GM12864 (cell line): ENCODE measurements at regions not wholly inside any gene's neighbourhood (a gene's known extent, or its start where the extent isn't known, plus 50 kb on each side); places are given as distances from the start of the nearest gene placed in this dataset.

Experiments used
- DNase-seq: peaks from one replicate; pipeline ENCODE4 v3.0.0-alpha.2; 2011; ENCODE audit warnings: low read depth
- H3K4me3 ChIP-seq: 2 replicates; pipeline ENCODE4 v1.5.1; 2011; ENCODE audit warnings: mild to moderate bottlenecking, low read depth, low read length, control low read depth
- CTCF ChIP-seq: IDR thresholded peaks from 2 replicates; pipeline ENCODE4 v1.5.1; 2011; ENCODE audit warnings: low read depth, mild to moderate bottlenecking, moderate library complexity, low read length, control low read depth, inconsistent platforms; ENCODE audit errors: missing control alignments

GRCh38 chr13:73535341-73535740 lies 476.5 kb downstream of the KLF5 start:
- no peak for TF ChIP-seq CTCF
- H3K4me3 ChIP-seq, result no peak overlapping the region
- DNase-seq, result no peak

GRCh38 chr13:73532987-73533510 lies 474.2 kb downstream of the KLF5 start:
- no peak overlapping the region for H3K4me3 ChIP-seq
- no peak for DNase-seq
- TF ChIP-seq CTCF, result no peak

GRCh38 chr13:73532582-73532981 lies 473.8 kb downstream of the KLF5 start:
- DNase-seq, result no peak
- TF ChIP-seq CTCF, result no peak
- no peak overlapping the region for H3K4me3 ChIP-seq

GRCh38 chr13:73531014-73531413 lies 472.2 kb downstream of the KLF5 start:
- H3K4me3 ChIP-seq, result no peak overlapping the region
- TF ChIP-seq CTCF, result no peak
- DNase-seq, result no peak

- H3K4me3 ChIP-seq, result no peak overlapping the region
- DNase-seq, result no peak
- no peak for TF ChIP-seq CTCF
These were observed 464.1 kb downstream of the KLF5 start for GRCh38 chr13:73522937-73523336.

GRCh38 chr13:73521985-73522524 lies 463.2 kb downstream of the KLF5 start:
- DNase-seq, result no peak
- TF ChIP-seq CTCF, result no peak
- H3K4me3 ChIP-seq, result no peak overlapping the region

GRCh38 chr13:73521290-73521624 lies 462.5 kb downstream of the KLF5 start:
- no peak overlapping the region for H3K4me3 ChIP-seq
- DNase-seq, result no peak
- TF ChIP-seq CTCF, result no peak
